PC-9 (cell line): ENCODE measurements at regions not wholly inside any gene's neighbourhood (a gene's known extent, or its start where the extent isn't known, plus 50 kb on each side); places are given as distances from the start of the nearest gene placed in this dataset.
"Not testable (repeated sequence)": the region's sequence is repeated elsewhere in the genome, so short reads cannot be mapped to it uniquely, and the experiment has no call there.

Experiments used
- BruUV-seq: library from RNA; stranded (reverse); fragments of 400-500 nt; replicated peaks from 2 replicates; lab custom pipeline; 2021; lab: Mats Ljungman, UMichigan
- CTCF ChIA-PET: fragments of 300-600 bp; sonication (Branson Sonifier 250); formaldehyde crosslinking; loops from one replicate; lab custom pipeline; 2022; ENCODE audit warnings: antibody characterized with exemption; lab: Charles Lee
- POLR2A ChIA-PET: fragments of 300-600 bp; sonication (Branson Sonifier 250); formaldehyde crosslinking; loops from one replicate; lab custom pipeline; 2022; ENCODE audit warnings: antibody characterized with exemption; ENCODE audit not compliant: unreplicated experiment; lab: Charles Lee
- DNase-seq, 2 experiments: peaks; one replicate each; pipeline versions ENCODE4 v3.0.0 to v3.0.0-alpha.2; 2015 to 2022; ENCODE audit warnings: mixed read lengths in 1 of 2
- H2AFZ ChIP-seq: fragments of 200-600 bp; sonication (generic); 2 replicates; pipeline ENCODE4 v1.8.1; 2017; ENCODE audit warnings: antibody characterized with exemption
- H3F3A ChIP-seq: fragments of 200-600 bp; sonication (generic); 2 replicates; pipeline ENCODE4 v1.8.1; 2017; ENCODE audit warnings: antibody characterized with exemption, mild to moderate bottlenecking, low read depth; ENCODE audit not compliant: insufficient read depth
- H3K27ac ChIP-seq: fragments of 200-600 bp; sonication (generic); 2 replicates; pipeline ENCODE4 v1.6.1; 2016; ENCODE audit warnings: mixed run types
- H3K27me3 ChIP-seq: fragments of 200-600 bp; sonication (generic); 2 replicates; pipeline ENCODE4 v1.6.1; 2016; ENCODE audit warnings: low read depth, mixed run types; ENCODE audit not compliant: insufficient read depth
- H3K36me3 ChIP-seq: fragments of 200-600 bp; sonication (generic); 2 replicates; pipeline ENCODE4 v1.6.1; 2016; ENCODE audit warnings: low read depth, mixed run types
- H3K4me1 ChIP-seq: fragments of 200-600 bp; sonication (generic); replicated peaks from 2 replicates; pipeline ENCODE4 v1.6.1; 2016; ENCODE audit warnings: mixed run types; ENCODE audit not compliant: insufficient read depth
- H3K4me2 ChIP-seq: fragments of 200-600 bp; sonication (generic); 2 replicates; pipeline ENCODE4 v1.6.1; 2017; ENCODE audit warnings: mixed run types
- H3K4me3 ChIP-seq: fragments of 200-600 bp; sonication (generic); 2 replicates; pipeline ENCODE4 v1.6.1; 2016; ENCODE audit warnings: mixed run types
- H3K79me2 ChIP-seq: fragments of 200-600 bp; sonication (generic); 2 replicates; pipeline ENCODE4 v1.6.1; 2017; ENCODE audit warnings: low read depth, mixed run types
- H3K9me2 ChIP-seq: fragments of 200-600 bp; sonication (generic); 2 replicates; pipeline ENCODE4 v1.8.1; 2017; ENCODE audit warnings: mild to moderate bottlenecking; ENCODE audit not compliant: insufficient read depth
- H3K9me3 ChIP-seq: fragments of 200-600 bp; sonication (generic); 2 replicates; pipeline ENCODE4 v1.8.1; 2016; ENCODE audit warnings: low read depth; ENCODE audit not compliant: insufficient read depth
- H4K20me1 ChIP-seq: fragments of 200-600 bp; sonication (generic); 2 replicates; pipeline ENCODE4 v1.8.1; 2017; ENCODE audit not compliant: insufficient read depth
- EZH2 ChIP-seq: fragments of 200-600 bp; sonication (generic); IDR thresholded peaks from 2 replicates; pipeline ENCODE4 v1.8.0; 2017; ENCODE audit warnings: antibody characterized with exemption, low read depth
- intact Hi-C: fragments of 100-400 bp; cut with micrococcal nuclease; formaldehyde crosslinking; loops from one replicate; pipeline ENCODE4 v1.10.0; 2022; ENCODE audit not compliant: unreplicated experiment
- TF ChIP-seq, protein P1 (sequence below): fragments of 200-600 bp; sonication (generic); conservative IDR thresholded peaks from 2 replicates; pipeline ENCODE4 v1.6.1; 2017; ENCODE audit warnings: mixed run types, antibody characterized with exemption, mild to moderate bottlenecking, moderate library complexity

DNA sequence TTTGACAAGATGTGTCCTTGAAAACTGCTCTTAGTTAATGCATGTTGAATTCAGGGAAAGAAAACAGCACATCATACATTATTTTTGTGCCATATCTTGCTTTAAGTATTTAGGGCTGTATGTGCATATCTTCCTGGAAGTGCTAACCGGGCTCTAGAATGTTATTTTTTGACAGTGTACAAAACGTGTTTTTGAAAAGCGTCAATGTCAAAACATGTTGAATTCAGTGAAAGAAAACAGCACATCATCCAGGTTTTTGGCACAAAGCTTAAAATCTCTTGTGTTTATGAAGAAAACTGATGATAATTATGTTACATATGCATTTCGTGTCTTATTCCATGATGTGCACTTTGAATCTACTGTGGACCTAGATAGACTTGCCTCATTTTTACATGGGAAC lies 82.7 kb downstream of the ASCL4 start:
- TF ChIP-seq EZH2 = no peak
- TF ChIP-seq, protein P1, sequence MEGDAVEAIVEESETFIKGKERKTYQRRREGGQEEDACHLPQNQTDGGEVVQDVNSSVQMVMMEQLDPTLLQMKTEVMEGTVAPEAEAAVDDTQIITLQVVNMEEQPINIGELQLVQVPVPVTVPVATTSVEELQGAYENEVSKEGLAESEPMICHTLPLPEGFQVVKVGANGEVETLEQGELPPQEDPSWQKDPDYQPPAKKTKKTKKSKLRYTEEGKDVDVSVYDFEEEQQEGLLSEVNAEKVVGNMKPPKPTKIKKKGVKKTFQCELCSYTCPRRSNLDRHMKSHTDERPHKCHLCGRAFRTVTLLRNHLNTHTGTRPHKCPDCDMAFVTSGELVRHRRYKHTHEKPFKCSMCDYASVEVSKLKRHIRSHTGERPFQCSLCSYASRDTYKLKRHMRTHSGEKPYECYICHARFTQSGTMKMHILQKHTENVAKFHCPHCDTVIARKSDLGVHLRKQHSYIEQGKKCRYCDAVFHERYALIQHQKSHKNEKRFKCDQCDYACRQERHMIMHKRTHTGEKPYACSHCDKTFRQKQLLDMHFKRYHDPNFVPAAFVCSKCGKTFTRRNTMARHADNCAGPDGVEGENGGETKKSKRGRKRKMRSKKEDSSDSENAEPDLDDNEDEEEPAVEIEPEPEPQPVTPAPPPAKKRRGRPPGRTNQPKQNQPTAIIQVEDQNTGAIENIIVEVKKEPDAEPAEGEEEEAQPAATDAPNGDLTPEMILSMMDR = no peak
- Histone ChIP-seq H4K20me1 (no peaks in the 10 kb centered on the region; the same call in 1 of the 2 replicates), H3K27ac (no peak overlapping the region), H2AFZ (no peak overlapping the region), H3K27me3 (peaks cover 88% of the 10 kb centered on the region), H3K79me2 (no peaks in the 10 kb centered on the region), H3F3A (no peaks in the 10 kb centered on the region), H3K4me3 (no peak overlapping the region), H3K4me1 (no peaks in the 10 kb centered on the region), H3K9me3 (no peaks in the 10 kb centered on the region), H3K4me2 (no peak overlapping the region), H3K36me3 (no peaks in the 10 kb centered on the region), H3K9me2 (no peaks in the 10 kb centered on the region)
- ChIA-PET POLR2A (no interaction called here), CTCF (no interaction called here)
- DNase-seq = no peak
- no TSS peak for BruUV-seq
- intact Hi-C loops = no loop called here

GRCh38 chr12:107859367-107859766 lies 84.9 kb downstream of the ASCL4 start:
- intact Hi-C loops = no loop called here
- ChIA-PET CTCF (no interaction called here), POLR2A (no interaction called here)
- Histone ChIP-seq H3K27ac (no peak overlapping the region), H3K4me2 (no peak overlapping the region), H3K4me1 (no peaks in the 10 kb centered on the region), H3K9me3 (no peaks in the 10 kb centered on the region), H2AFZ (no peak overlapping the region), H3K9me2 (no peaks in the 10 kb centered on the region), H3K36me3 (no peaks in the 10 kb centered on the region), H3K4me3 (no peak overlapping the region), H3F3A (no peaks in the 10 kb centered on the region), H4K20me1 (no peaks in the 10 kb centered on the region; the same call in 1 of the 2 replicates), H3K79me2 (no peaks in the 10 kb centered on the region), H3K27me3 (peaks cover 70% of the 10 kb centered on the region)
- TF ChIP-seq EZH2 = no peak
- TF ChIP-seq, protein P1 = no peak
- no TSS peak for BruUV-seq
- DNase-seq = no peak

- Histone ChIP-seq H4K20me1 (no peaks in the 10 kb centered on the region), H3K4me2 (no peak overlapping the region), H3K79me2 (no peaks in the 10 kb centered on the region), H3K27me3 (peaks cover 43% of the 10 kb centered on the region), H2AFZ (no peak overlapping the region), H3K4me3 (no peak overlapping the region), H3K4me1 (no peaks in the 10 kb centered on the region), H3K27ac (no peak overlapping the region), H3K36me3 (no peaks in the 10 kb centered on the region), H3K9me2 (no peaks in the 10 kb centered on the region), H3K9me3 (no peaks in the 10 kb centered on the region), H3F3A (no peaks in the 10 kb centered on the region)
- CTCF ChIA-PET = no interaction called here
- TF ChIP-seq, protein P1 = no peak
- TF ChIP-seq EZH2 = no peak
- no peak for DNase-seq
- intact Hi-C loops = no loop called here
- POLR2A ChIA-PET = no interaction called here
- no TSS peak for BruUV-seq
These were observed 89.7 kb downstream of the ASCL4 start for GRCh38 chr12:107864235-107864634.

GRCh38 chr12:107864727-107865126 lies 90.2 kb downstream of the ASCL4 start:
- POLR2A ChIA-PET, H3K27ac ChIP-seq, H4K20me1 ChIP-seq, CTCF ChIA-PET, H3K79me2 ChIP-seq, H2AFZ ChIP-seq, intact Hi-C loops, H3F3A ChIP-seq, H3K4me2 ChIP-seq, H3K9me3 ChIP-seq, H3K36me3 ChIP-seq, DNase-seq, H3K9me2 ChIP-seq, H3K4me1 ChIP-seq, H3K4me3 ChIP-seq, BruUV-seq: not testable (repeated sequence)
- peaks cover 44% of the 10 kb centered on the region for H3K27me3 ChIP-seq
